Cardiac fibroblast (primary cell): ENCODE measurements at regions not wholly inside any gene's neighbourhood (a gene's known extent, or its start where the extent isn't known, plus 50 kb on each side); places are given as distances from the start of the nearest gene placed in this dataset.
"Not testable (repeated sequence)": the region's sequence is repeated elsewhere in the genome, so short reads cannot be mapped to it uniquely, and the experiment has no call there.

Experiments used
- DNase-seq, 2 donors: peaks; one replicate each; pipeline versions ENCODE4 v3.0.0 to v3.0.0-alpha.2; 2010; ENCODE audit warnings: low read depth in 2 of 2
- H3K4me3 ChIP-seq, 2 donors: replicated peaks in 1 of 2; 1 replicate in 1 of 2; 2 replicates in 1 of 2; pipeline ENCODE4 v1.5.1; 2011; ENCODE audit warnings: low read depth in 2 of 2, low read length in 2 of 2, mild to moderate bottlenecking in 2 of 2, moderate library complexity in 1 of 2
- CTCF ChIP-seq: IDR thresholded peaks from one replicate; pipeline ENCODE4 v1.5.1; 2011; ENCODE audit warnings: low read depth, mild to moderate bottlenecking, low read length, inconsistent platforms

GRCh38 chr12:131460520-131460919 is 250.4 kb upstream of the SFSWAP start:
- no peak overlapping the region for H3K4me3 ChIP-seq
- no peak for TF ChIP-seq CTCF
- DNase-seq = no peak

GRCh38 chr12:131461096-131461495 is 249.8 kb upstream of the SFSWAP start:
- DNase-seq = no peak
- TF ChIP-seq CTCF = no peak

GRCh38 chr12:131463174-131463573 is 247.7 kb upstream of the SFSWAP start:
- H3K4me3 ChIP-seq = no peak overlapping the region
- DNase-seq = no peak
- TF ChIP-seq CTCF = no peak

More at GRCh38 chr12:131461096-131461495, 249.8 kb upstream of the SFSWAP start:
- no peak overlapping the region for H3K4me3 ChIP-seq

- no peak for DNase-seq
- H3K4me3 ChIP-seq = no peak overlapping the region
- TF ChIP-seq CTCF = no peak
These were observed 246.8 kb upstream of the SFSWAP start for GRCh38 chr12:131464081-131464480.

- no peak overlapping the region for H3K4me3 ChIP-seq
- TF ChIP-seq CTCF = no peak
- no peak for DNase-seq
These were observed 244.6 kb upstream of the SFSWAP start for GRCh38 chr12:131466306-131466705.

GRCh38 chr12:131466932-131467331 is 244.0 kb upstream of the SFSWAP start:
- no peak for TF ChIP-seq CTCF
- no peak overlapping the region for H3K4me3 ChIP-seq
- DNase-seq = no peak

- DNase-seq = no peak
- no peak for TF ChIP-seq CTCF
- H3K4me3 ChIP-seq = no peak overlapping the region
These were observed 242.7 kb upstream of the SFSWAP start for GRCh38 chr12:131468206-131468605.

- not testable (repeated sequence) for DNase-seq, H3K4me3 ChIP-seq
These were observed 240.9 kb upstream of the SFSWAP start for GRCh38 chr12:131469945-131470344.
